GM12878 (cell line): ENCODE measurements at regions not wholly inside any gene's neighbourhood (a gene's known extent, or its start where the extent isn't known, plus 50 kb on each side); places are given as distances from the start of the nearest gene placed in this dataset.

Experiments
- ATAC-seq: fragments of 200-7000 bp; cut with Tn5 transposase; 3 replicates; pipeline ENCODE4 v1.9.1; 2020; ENCODE audit warnings: mild to moderate bottlenecking, moderate library complexity
- BruUV-seq: library from RNA; stranded (reverse); fragments of 400-500 nt; replicated peaks from 2 replicates; lab custom pipeline; 2021; lab: Mats Ljungman, UMichigan
- CTCF ChIA-PET: fragments of 300-600 bp; sonication (Branson Sonifier 250); formaldehyde crosslinking; extraction: SDS; loops from one replicate; lab custom pipeline; 2021; ENCODE audit warnings: inconsistent platforms; lab: Yijun Ruan, JAX
- POLR2A ChIA-PET: fragments of 350-600 bp; formaldehyde crosslinking; extraction: SDS; loops from one replicate; lab custom pipeline; 2021; ENCODE audit warnings: inconsistent platforms; lab: Charles Lee
- RAD21 ChIA-PET: fragments of 300-600 bp; sonication (Branson Sonifier 250); formaldehyde crosslinking; loops from one replicate; lab custom pipeline; 2023; ENCODE audit warnings: antibody characterized with exemption; ENCODE audit not compliant: unreplicated experiment; lab: Charles Lee
- SMC1A ChIA-PET: fragments of 300-600 bp; sonication (Branson Sonifier 250); formaldehyde crosslinking; loops from one replicate; lab custom pipeline; 2023; ENCODE audit not compliant: unreplicated experiment, uncharacterized antibody; lab: Charles Lee
- DNase-seq: peaks from one replicate; pipeline ENCODE4 v3.0.0-alpha.2; 2011; ENCODE audit warnings: low read depth, low spot score
- FAIRE-seq: peaks from 3 replicates; lab custom pipeline; 2011; peaks lifted over from hg19 to GRCh38; lab: Jason Lieb, UNC
- H2AFZ ChIP-seq: 2 replicates; pipeline ENCODE4 v1.6.0; 2011; ENCODE audit warnings: low read depth, low read length, control low read depth; ENCODE audit not compliant: control insufficient read depth
- H3K27ac ChIP-seq: 2 replicates; pipeline ENCODE4 v1.5.1; 2011; ENCODE audit warnings: control low read depth; ENCODE audit not compliant: control insufficient read depth, insufficient read depth
- H3K27me3 ChIP-seq, 2 experiments: replicated peaks in 1 of 2; 2 replicates each; pipeline versions ENCODE4 v1.6.0 to v1.6.1; 2011; ENCODE audit warnings: low read length in 1 of 2; ENCODE audit not compliant: control insufficient read depth in 2 of 2, insufficient read depth in 2 of 2
- H3K36me3 ChIP-seq, 2 experiments: 2 replicates each; pipeline ENCODE4 v1.5.1; 2011; ENCODE audit warnings: low read length in 1 of 2; ENCODE audit not compliant: control insufficient read depth in 2 of 2, insufficient read depth in 2 of 2
- H3K4me1 ChIP-seq: 2 replicates; pipeline ENCODE4 v1.6.1; 2011; ENCODE audit warnings: mild to moderate bottlenecking, low read length, moderate library complexity, mixed read lengths; ENCODE audit not compliant: control insufficient read depth, insufficient read depth
- H3K4me2 ChIP-seq: 2 replicates; pipeline ENCODE4 v1.6.0; 2011; ENCODE audit warnings: control low read depth; ENCODE audit not compliant: control insufficient read depth, insufficient read depth
- H3K4me3 ChIP-seq: fragments of 200-600 bp; sonication (generic); 2 replicates; pipeline ENCODE4 v1.5.1; 2016
- H3K79me2 ChIP-seq: 2 replicates; pipeline ENCODE4 v1.6.0; 2011; ENCODE audit warnings: low read length; ENCODE audit not compliant: control insufficient read depth, insufficient read depth
- H3K9ac ChIP-seq: 2 replicates; pipeline ENCODE4 v1.8.0; 2011; ENCODE audit warnings: low read length, control low read depth, mixed read lengths; ENCODE audit not compliant: control insufficient read depth, insufficient read depth
- H3K9me3 ChIP-seq: replicated peaks from 3 replicates; pipeline ENCODE4 v1.5.1; 2011; ENCODE audit warnings: mild to moderate bottlenecking, low read length; ENCODE audit not compliant: control insufficient read depth, insufficient read depth
- H4K20me1 ChIP-seq: 2 replicates; pipeline ENCODE4 v1.6.0; 2011; ENCODE audit not compliant: control insufficient read depth, insufficient read depth
- CREB1 ChIP-seq: IDR thresholded peaks from 2 replicates; pipeline ENCODE4 v1.6.1; 2012; ENCODE audit warnings: low read depth, mild to moderate bottlenecking, inconsistent platforms
- ELK1 ChIP-seq: IDR thresholded peaks from 2 replicates; pipeline ENCODE4 v1.6.1; 2012; ENCODE audit warnings: low read depth, low read length, improper control_type of control experiment
- GATAD2B ChIP-seq: fragments of 450-650 bp; conservative IDR thresholded peaks from 2 replicates; pipeline ENCODE4 v1.6.1; 2017; ENCODE audit warnings: low read depth, mild to moderate bottlenecking, moderate library complexity
- HDAC2 ChIP-seq: fragments of 200-600 bp; sonication (generic); IDR thresholded peaks from 2 replicates; pipeline ENCODE4 v1.6.1; 2017
- NFIC ChIP-seq: IDR thresholded peaks from 2 replicates; pipeline ENCODE4 v1.6.1; 2012; ENCODE audit warnings: low read depth, mild to moderate bottlenecking, inconsistent platforms, low read length, moderate library complexity
- RAD51 ChIP-seq: fragments of 450-650 bp; IDR thresholded peaks from 2 replicates; pipeline ENCODE4 v1.6.1; 2016; ENCODE audit warnings: moderate library complexity, mild to moderate bottlenecking, inconsistent platforms
- RBBP5 ChIP-seq: fragments of 200-600 bp; sonication (generic); conservative IDR thresholded peaks from 2 replicates; pipeline ENCODE4 v1.6.1; 2016
- RFX5 ChIP-seq: IDR thresholded peaks from 2 replicates; pipeline ENCODE4 v1.6.1; 2011; ENCODE audit warnings: low read depth, low read length, improper control_type of control experiment
- SMC3 ChIP-seq: IDR thresholded peaks from 2 replicates; pipeline ENCODE4 v1.6.1; 2011; ENCODE audit warnings: low read length, improper control_type of control experiment, borderline replicate concordance
- SREBF1 ChIP-seq: IDR thresholded peaks from 2 replicates; pipeline ENCODE4 v1.6.1; 2012; ENCODE audit warnings: mild to moderate bottlenecking, low read length
- TCF3 ChIP-seq: IDR thresholded peaks from 2 replicates; pipeline ENCODE4 v1.6.1; 2012; ENCODE audit warnings: low read depth, mild to moderate bottlenecking, low read length, borderline replicate concordance; ENCODE audit not compliant: insufficient read depth
- ZNF384 ChIP-seq: IDR thresholded peaks from 2 replicates; pipeline ENCODE4 v1.6.1; 2012; ENCODE audit warnings: low read depth, mild to moderate bottlenecking, low read length, improper control_type of control experiment, borderline replicate concordance
- ZNF622 ChIP-seq: fragments of 450-650 bp; IDR thresholded peaks from 2 replicates; pipeline ENCODE4 v1.6.1; 2017; ENCODE audit warnings: mild to moderate bottlenecking, inconsistent platforms
- WGBS: methylation state at CpG from one replicate; pipeline ENCODE4 v1.1.6; 2016; ENCODE audit warnings: low lambda C conversion rate; ENCODE audit not compliant: insufficient replicate concordance, insufficient coverage; ENCODE audit errors: missing lambda C conversion rate; 5-methylcytosine and 5-hydroxymethylcytosine counted together
- in situ Hi-C: fragments of 300-500 bp; cut with MboI; formaldehyde crosslinking; loops from 9 replicates; pipeline ENCODE4 v1.14.3; 2018; ENCODE audit warnings: mixed read lengths
- intact Hi-C: fragments of 100-400 bp; cut with micrococcal nuclease; formaldehyde crosslinking; loops from one replicate; pipeline ENCODE4 v1.14.2; 2022; ENCODE audit not compliant: unreplicated experiment
- TF ChIP-seq, protein P1 (sequence below): fragments of 450-650 bp; formaldehyde crosslinking; IDR thresholded peaks from 2 replicates; pipeline ENCODE4 v1.4.0; 2022; ENCODE audit warnings: mild to moderate bottlenecking, moderate library complexity
- TF ChIP-seq, protein P2 (sequence below): fragments of 450-650 bp; IDR thresholded peaks from 2 replicates; pipeline ENCODE4 v1.6.1; 2016; ENCODE audit warnings: mild to moderate bottlenecking, moderate library complexity, borderline replicate concordance

DNA sequence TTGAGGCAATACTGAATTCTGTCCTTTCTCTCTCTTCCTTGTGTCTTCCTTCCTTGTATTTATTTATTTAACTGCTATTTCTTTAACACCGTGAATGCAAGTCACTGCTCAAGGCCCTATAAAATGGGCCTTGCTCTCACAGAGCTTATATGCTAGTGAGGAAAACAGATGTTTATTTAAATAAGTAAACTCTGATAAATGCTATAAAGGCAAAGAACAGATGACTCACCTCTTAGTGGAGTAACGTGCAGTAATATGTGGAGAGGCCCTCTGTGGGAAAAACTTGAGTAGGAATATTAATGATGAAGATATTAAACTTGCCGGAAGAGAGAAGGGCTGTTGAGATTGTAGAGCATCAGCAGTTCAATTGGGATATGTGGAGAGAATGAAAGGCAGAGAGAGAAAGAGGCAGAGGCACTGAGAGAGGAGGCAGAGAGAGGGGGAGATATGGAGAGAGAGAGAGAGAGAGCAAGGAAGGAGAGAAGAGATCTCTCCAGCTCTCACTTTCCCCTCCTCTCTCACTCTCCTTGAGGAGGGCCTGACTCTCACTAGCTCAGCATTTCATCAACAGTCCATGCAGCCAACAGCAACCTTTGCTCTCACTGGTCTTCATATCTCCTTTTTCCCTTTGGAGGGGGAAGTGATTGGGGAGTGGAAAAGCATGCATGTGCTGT is 322.2 kb downstream of the LMX1A start:
- BruUV-seq, result no TSS peak
- Histone ChIP-seq H3K79me2 (no peaks in the 10 kb centered on the region), H3K27me3 (no peaks in the 10 kb centered on the region), H3K4me3 (no peak overlapping the region), H3K4me2 (no peak overlapping the region), H2AFZ (no peak overlapping the region), H3K27ac (no peak overlapping the region), H3K36me3 (no peaks in the 10 kb centered on the region), H3K9ac (no peak overlapping the region), H4K20me1 (no peaks in the 10 kb centered on the region), H3K9me3 (no peaks in the 10 kb centered on the region), H3K4me1 (no peaks in the 10 kb centered on the region)
- in situ Hi-C loops (no loop called here), intact Hi-C loops (no loop called here)
- RAD21 ChIA-PET, result no interaction called here
- POLR2A ChIA-PET, result no interaction called here
- CTCF ChIA-PET, result no interaction called here
- no peak for ATAC-seq
- SMC1A ChIA-PET, result interaction anchor here (0.6 kb wide), 1 partner anchor 177 kb away, joined by 3 read pairs; no protein-coding TSS in a partner anchor
- 28% methylated on average over 3 of the region's 3 CpGs for WGBS
- no peak for DNase-seq
- no peak for FAIRE-seq
- TF ChIP-seq CREB1, result no peak
- TF ChIP-seq ZNF384, result no peak
- no peak for TF ChIP-seq RBBP5
- TF ChIP-seq TCF3, result no peak
- TF ChIP-seq GATAD2B, result no peak
- TF ChIP-seq RAD51, result no peak
- TF ChIP-seq NFIC, result no peak
- TF ChIP-seq, protein P1, sequence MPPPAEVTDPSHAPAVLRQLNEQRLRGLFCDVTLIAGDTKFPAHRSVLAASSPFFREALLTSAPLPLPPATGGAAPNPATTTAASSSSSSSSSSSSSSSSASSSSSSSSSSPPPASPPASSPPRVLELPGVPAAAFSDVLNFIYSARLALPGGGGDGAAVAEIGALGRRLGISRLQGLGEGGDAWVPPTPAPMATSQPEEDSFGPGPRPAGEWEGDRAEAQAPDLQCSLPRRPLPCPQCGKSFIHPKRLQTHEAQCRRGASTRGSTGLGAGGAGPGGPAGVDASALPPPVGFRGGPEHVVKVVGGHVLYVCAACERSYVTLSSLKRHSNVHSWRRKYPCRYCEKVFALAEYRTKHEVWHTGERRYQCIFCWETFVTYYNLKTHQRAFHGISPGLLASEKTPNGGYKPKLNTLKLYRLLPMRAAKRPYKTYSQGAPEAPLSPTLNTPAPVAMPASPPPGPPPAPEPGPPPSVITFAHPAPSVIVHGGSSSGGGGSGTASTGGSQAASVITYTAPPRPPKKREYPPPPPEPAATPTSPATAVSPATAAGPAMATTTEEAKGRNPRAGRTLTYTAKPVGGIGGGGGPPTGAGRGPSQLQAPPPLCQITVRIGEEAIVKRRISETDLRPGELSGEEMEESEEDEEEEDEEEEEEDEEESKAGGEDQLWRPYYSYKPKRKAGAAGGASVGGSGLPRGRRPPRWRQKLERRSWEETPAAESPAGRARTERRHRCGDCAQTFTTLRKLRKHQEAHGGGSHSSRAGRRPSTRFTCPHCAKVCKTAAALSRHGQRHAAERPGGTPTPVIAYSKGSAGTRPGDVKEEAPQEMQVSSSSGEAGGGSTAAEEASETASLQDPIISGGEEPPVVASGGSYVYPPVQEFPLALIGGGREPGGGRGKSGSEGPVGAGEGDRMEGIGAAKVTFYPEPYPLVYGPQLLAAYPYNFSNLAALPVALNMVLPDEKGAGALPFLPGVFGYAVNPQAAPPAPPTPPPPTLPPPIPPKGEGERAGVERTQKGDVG (CRISPR knock-in tag), result no peak
- no peak for TF ChIP-seq SMC3
- TF ChIP-seq HDAC2, result no peak
- no peak for TF ChIP-seq SREBF1
- no peak for TF ChIP-seq RFX5
- TF ChIP-seq, protein P2, sequence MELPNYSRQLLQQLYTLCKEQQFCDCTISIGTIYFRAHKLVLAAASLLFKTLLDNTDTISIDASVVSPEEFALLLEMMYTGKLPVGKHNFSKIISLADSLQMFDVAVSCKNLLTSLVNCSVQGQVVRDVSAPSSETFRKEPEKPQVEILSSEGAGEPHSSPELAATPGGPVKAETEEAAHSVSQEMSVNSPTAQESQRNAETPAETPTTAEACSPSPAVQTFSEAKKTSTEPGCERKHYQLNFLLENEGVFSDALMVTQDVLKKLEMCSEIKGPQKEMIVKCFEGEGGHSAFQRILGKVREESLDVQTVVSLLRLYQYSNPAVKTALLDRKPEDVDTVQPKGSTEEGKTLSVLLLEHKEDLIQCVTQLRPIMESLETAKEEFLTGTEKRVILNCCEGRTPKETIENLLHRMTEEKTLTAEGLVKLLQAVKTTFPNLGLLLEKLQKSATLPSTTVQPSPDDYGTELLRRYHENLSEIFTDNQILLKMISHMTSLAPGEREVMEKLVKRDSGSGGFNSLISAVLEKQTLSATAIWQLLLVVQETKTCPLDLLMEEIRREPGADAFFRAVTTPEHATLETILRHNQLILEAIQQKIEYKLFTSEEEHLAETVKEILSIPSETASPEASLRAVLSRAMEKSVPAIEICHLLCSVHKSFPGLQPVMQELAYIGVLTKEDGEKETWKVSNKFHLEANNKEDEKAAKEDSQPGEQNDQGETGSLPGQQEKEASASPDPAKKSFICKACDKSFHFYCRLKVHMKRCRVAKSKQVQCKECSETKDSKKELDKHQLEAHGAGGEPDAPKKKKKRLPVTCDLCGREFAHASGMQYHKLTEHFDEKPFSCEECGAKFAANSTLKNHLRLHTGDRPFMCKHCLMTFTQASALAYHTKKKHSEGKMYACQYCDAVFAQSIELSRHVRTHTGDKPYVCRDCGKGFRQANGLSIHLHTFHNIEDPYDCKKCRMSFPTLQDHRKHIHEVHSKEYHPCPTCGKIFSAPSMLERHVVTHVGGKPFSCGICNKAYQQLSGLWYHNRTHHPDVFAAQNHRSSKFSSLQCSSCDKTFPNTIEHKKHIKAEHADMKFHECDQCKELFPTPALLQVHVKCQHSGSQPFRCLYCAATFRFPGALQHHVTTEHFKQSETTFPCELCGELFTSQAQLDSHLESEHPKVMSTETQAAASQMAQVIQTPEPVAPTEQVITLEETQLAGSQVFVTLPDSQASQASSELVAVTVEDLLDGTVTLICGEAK, result no peak
- TF ChIP-seq ZNF622, result no peak
- TF ChIP-seq ELK1, result no peak
